ENCODE measurements at regions not wholly inside any gene's neighbourhood (a gene's known extent, or its start where the extent isn't known, plus 50 kb on each side); places are given as distances from the start of the nearest gene placed in this dataset.

- TF ChIP-seq CTCF (IDR thresholded peaks at IDR 0.05) (no peak), POLR2A (IDR thresholded peaks at IDR 0.05) (no peak), POLR2AphosphoS5 (IDR thresholded peaks at IDR 0.05) (no peak), EP300 (IDR thresholded peaks at IDR 0.05) (no peak)
- WGBS, 2 donors, result 83 to 91% methylated on average over 4 of the region's 4 CpGs
- H3K4me3 ChIP-seq, result no peak overlapping the region
- no peak for ATAC-seq (ENCODE audit: low FRiP score in 2 of 2)
- H3K4me1 ChIP-seq, result peaks cover 0 to 4% (median 1%) of the 10 kb centered on the region in 4 donors
- no peaks in the 10 kb centered on the region for H3K36me3 ChIP-seq
- H3K27me3 ChIP-seq, result no peaks in the 10 kb centered on the region
- DNase-seq, result no peak
- H3K9me3 ChIP-seq, result no peaks in the 10 kb centered on the region
- H3K27ac ChIP-seq, result no peak overlapping the region
Observed at GRCh38 chr5:96245140-96246091, 187.6 kb downstream of the PCSK1 start.

- no peak for ATAC-seq (ENCODE audit: low FRiP score in 2 of 2)
- Histone ChIP-seq H3K4me1 (peaks cover 0 to 4% (median 1%) of the 10 kb centered on the region in 4 donors), H3K9me3 (no peaks in the 10 kb centered on the region), H3K36me3 (no peaks in the 10 kb centered on the region), H3K4me3 (no peak overlapping the region), H3K27ac (no peak overlapping the region), H3K27me3 (no peaks in the 10 kb centered on the region)
- WGBS, 2 donors, result 74 to 79% methylated on average over 2 of the region's 2 CpGs
- DNase-seq, result no peak
- TF ChIP-seq EP300 (IDR thresholded peaks at IDR 0.05) (no peak), POLR2A (IDR thresholded peaks at IDR 0.05) (no peak), POLR2AphosphoS5 (IDR thresholded peaks at IDR 0.05) (no peak), CTCF (IDR thresholded peaks at IDR 0.05) (no peak)
Observed at GRCh38 chr5:96244696-96245095, 188.4 kb downstream of the PCSK1 start.

- H3K4me1 ChIP-seq, result peaks cover 0 to 4% (median 1%) of the 10 kb centered on the region in 4 donors
- no peaks in the 10 kb centered on the region for H3K27me3 ChIP-seq
- H3K9me3 ChIP-seq, result no peaks in the 10 kb centered on the region
- 81 to 86% methylated on average over 1 of the region's 1 CpG for WGBS, 2 donors
- H3K4me3 ChIP-seq, result no peak overlapping the region
- H3K36me3 ChIP-seq, result no peaks in the 10 kb centered on the region
- no peak for ATAC-seq (ENCODE audit: low FRiP score in 2 of 2)
- H3K27ac ChIP-seq, result no peak overlapping the region
- no peak for DNase-seq
- TF ChIP-seq EP300 (IDR thresholded peaks at IDR 0.05) (no peak), POLR2AphosphoS5 (IDR thresholded peaks at IDR 0.05) (no peak), POLR2A (IDR thresholded peaks at IDR 0.05) (no peak), CTCF (IDR thresholded peaks at IDR 0.05) (no peak)
Observed at GRCh38 chr5:96243862-96244261, 189.2 kb downstream of the PCSK1 start.

GRCh38 chr5:96243203-96243602, 189.8 kb downstream of the PCSK1 start:
- Histone ChIP-seq H3K27me3 (no peaks in the 10 kb centered on the region), H3K36me3 (no peaks in the 10 kb centered on the region), H3K4me3 (no peak overlapping the region), H3K4me1 (peaks cover 0 to 4% (median 1%) of the 10 kb centered on the region in 4 donors), H3K27ac (no peak overlapping the region), H3K9me3 (no peaks in the 10 kb centered on the region)
- WGBS, 2 donors, result 56 to 65% methylated on average over 1 of the region's 1 CpG
- DNase-seq (no peak), ATAC-seq (ENCODE audit: low FRiP score in 2 of 2) (no peak)
- TF ChIP-seq POLR2AphosphoS5 (IDR thresholded peaks at IDR 0.05), result no peak
- no peak for TF ChIP-seq POLR2A (IDR thresholded peaks at IDR 0.05)
- TF ChIP-seq EP300 (IDR thresholded peaks at IDR 0.05), result no peak
- no peak for TF ChIP-seq CTCF (IDR thresholded peaks at IDR 0.05)
